WTC11 (cell line): ENCODE measurements at regions not wholly inside any gene's neighbourhood (a gene's known extent, or its start where the extent isn't known, plus 50 kb on each side); places are given as distances from the start of the nearest gene placed in this dataset.

Experiments
- AFF4 ChIP-seq: sonication (generic); formaldehyde crosslinking; IDR thresholded peaks from 2 replicates; pipeline ENCODE4 v1.8.1; 2023; ENCODE audit warnings: mild to moderate bottlenecking, missing genetic modification reagents, borderline replicate concordance
- CTCF ChIP-seq: fragments of 200-600 bp; IDR thresholded peaks from 2 replicates; pipeline ENCODE4 v1.8.0; 2022; ENCODE audit warnings: antibody characterized with exemption
- ESRRA ChIP-seq: sonication (generic); formaldehyde crosslinking; IDR thresholded peaks from 2 replicates; pipeline ENCODE4 v1.8.1; 2022; ENCODE audit warnings: mild to moderate bottlenecking, missing genetic modification reagents, borderline replicate concordance
- FOXJ3 ChIP-seq: sonication (generic); formaldehyde crosslinking; IDR thresholded peaks from 2 replicates; pipeline ENCODE4 v1.9.0; 2021; ENCODE audit warnings: missing genetic modification reagents, mild to moderate bottlenecking, borderline replicate concordance
- FOXK1 ChIP-seq: sonication (generic); formaldehyde crosslinking; IDR thresholded peaks from 2 replicates; pipeline ENCODE4 v1.8.0; 2022; ENCODE audit warnings: mild to moderate bottlenecking, moderate library complexity, missing genetic modification reagents
- FOXP1 ChIP-seq: sonication (generic); formaldehyde crosslinking; IDR thresholded peaks from 2 replicates; pipeline ENCODE4 v1.8.0; 2022; ENCODE audit warnings: missing genetic modification reagents, mild to moderate bottlenecking, moderate library complexity, borderline replicate concordance
- JUN ChIP-seq: sonication (generic); formaldehyde crosslinking; IDR thresholded peaks from 2 replicates; pipeline ENCODE4 v1.8.0; 2023; ENCODE audit warnings: mild to moderate bottlenecking, missing genetic modification reagents
- MLX ChIP-seq: sonication (generic); formaldehyde crosslinking; IDR thresholded peaks from 2 replicates; pipeline ENCODE4 v1.8.1; 2023; ENCODE audit warnings: mild to moderate bottlenecking, missing genetic modification reagents, moderate library complexity
- NFYB ChIP-seq: sonication (generic); formaldehyde crosslinking; conservative IDR thresholded peaks from 2 replicates; pipeline ENCODE4 v1.8.0; 2022; ENCODE audit warnings: low read depth, missing genetic modification reagents
- SP1 ChIP-seq: sonication (generic); formaldehyde crosslinking; conservative IDR thresholded peaks from 2 replicates; pipeline ENCODE4 v1.8.1; 2022; ENCODE audit warnings: missing genetic modification reagents
- USF2 ChIP-seq: sonication (generic); formaldehyde crosslinking; IDR thresholded peaks from 2 replicates; pipeline ENCODE4 v1.8.1; 2023; ENCODE audit warnings: mild to moderate bottlenecking, missing genetic modification reagents, moderate library complexity
- TF ChIP-seq, protein P1 (sequence below): sonication (generic); formaldehyde crosslinking; IDR thresholded peaks from 2 replicates; pipeline ENCODE4 v1.8.0; 2022; ENCODE audit warnings: mild to moderate bottlenecking, missing genetic modification reagents
- TF ChIP-seq, protein P2 (sequence below): sonication (generic); formaldehyde crosslinking; IDR thresholded peaks from 2 replicates; pipeline ENCODE4 v1.8.0; 2022; ENCODE audit warnings: mild to moderate bottlenecking, missing genetic modification reagents

DNA sequence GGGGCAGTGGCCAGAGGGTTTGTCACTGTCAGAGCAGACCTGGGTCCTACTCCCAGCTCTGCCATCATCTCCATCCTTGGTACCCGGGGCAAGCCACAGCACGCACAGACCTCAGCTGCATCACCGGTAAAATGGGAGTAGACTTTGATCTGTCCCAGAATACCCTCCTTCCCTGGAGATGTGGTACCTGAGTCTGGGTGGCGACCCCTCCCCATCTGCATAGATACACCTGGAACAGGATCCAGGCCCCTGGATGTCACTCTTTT, 64.0 kb downstream of the ZFP36L2 start:
- TF ChIP-seq AFF4 = no peak
- TF ChIP-seq SP1 (CRISPR knock-in tag) = no peak
- TF ChIP-seq CTCF = no peak
- no peak for TF ChIP-seq FOXJ3 (CRISPR knock-in tag)
- TF ChIP-seq FOXP1 (CRISPR knock-in tag) = no peak
- no peak for TF ChIP-seq USF2 (CRISPR knock-in tag)
- TF ChIP-seq NFYB (CRISPR knock-in tag) = no peak
- TF ChIP-seq FOXK1 (CRISPR knock-in tag) = no peak
- TF ChIP-seq, protein P1, sequence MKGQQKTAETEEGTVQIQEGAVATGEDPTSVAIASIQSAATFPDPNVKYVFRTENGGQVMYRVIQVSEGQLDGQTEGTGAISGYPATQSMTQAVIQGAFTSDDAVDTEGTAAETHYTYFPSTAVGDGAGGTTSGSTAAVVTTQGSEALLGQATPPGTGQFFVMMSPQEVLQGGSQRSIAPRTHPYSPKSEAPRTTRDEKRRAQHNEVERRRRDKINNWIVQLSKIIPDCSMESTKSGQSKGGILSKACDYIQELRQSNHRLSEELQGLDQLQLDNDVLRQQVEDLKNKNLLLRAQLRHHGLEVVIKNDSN (CRISPR knock-in tag) = no peak
- no peak for TF ChIP-seq MLX
- no peak for TF ChIP-seq JUN (CRISPR knock-in tag)
- TF ChIP-seq, protein P2, sequence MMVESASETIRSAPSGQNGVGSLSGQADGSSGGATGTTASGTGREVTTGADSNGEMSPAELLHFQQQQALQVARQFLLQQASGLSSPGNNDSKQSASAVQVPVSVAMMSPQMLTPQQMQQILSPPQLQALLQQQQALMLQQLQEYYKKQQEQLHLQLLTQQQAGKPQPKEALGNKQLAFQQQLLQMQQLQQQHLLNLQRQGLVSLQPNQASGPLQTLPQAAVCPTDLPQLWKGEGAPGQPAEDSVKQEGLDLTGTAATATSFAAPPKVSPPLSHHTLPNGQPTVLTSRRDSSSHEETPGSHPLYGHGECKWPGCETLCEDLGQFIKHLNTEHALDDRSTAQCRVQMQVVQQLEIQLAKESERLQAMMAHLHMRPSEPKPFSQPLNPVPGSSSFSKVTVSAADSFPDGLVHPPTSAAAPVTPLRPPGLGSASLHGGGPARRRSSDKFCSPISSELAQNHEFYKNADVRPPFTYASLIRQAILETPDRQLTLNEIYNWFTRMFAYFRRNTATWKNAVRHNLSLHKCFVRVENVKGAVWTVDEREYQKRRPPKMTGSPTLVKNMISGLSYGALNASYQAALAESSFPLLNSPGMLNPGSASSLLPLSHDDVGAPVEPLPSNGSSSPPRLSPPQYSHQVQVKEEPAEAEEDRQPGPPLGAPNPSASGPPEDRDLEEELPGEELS = no peak
- TF ChIP-seq ESRRA (CRISPR knock-in tag) = no peak
